ENCODE measurements at regions not wholly inside any gene's neighbourhood (a gene's known extent, or its start where the extent isn't known, plus 50 kb on each side); places are given as distances from the start of the nearest gene placed in this dataset.

DNA sequence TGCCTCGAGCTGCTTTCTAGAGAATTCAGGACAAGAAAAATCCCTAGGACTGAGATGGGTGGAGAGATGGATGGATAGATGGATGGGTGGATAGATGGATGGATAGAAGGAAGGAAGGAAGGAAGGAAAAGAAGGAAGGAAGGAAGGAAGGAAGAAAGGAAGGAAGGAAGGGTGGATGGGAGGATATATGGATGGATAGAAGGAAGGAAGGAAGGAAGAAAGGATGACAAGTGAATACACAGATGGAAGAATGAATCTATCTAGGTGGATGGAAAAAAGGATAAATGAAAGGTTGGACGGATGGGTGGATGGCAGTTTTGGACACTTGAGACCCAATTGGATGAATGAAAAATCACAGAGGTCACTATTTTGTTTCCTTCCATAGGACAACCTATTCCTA, 120.4 kb upstream of the KAZN start:
- H3K27ac ChIP-seq, result no peak overlapping the region
- no peaks in the 10 kb centered on the region for H3K79me2 ChIP-seq (ENCODE audit: low read depth)
- no peaks in the 10 kb centered on the region for H3K4me1 ChIP-seq (replicated peaks; ENCODE audit: insufficient read depth)
- intact Hi-C loops (cut with micrococcal nuclease; ENCODE audit: unreplicated experiment), result no loop called here
- ChIA-PET POLR2A (ENCODE audit: unreplicated experiment) (no interaction called here), CTCF (no interaction called here)
- H3K4me2 ChIP-seq, result no peak overlapping the region
- no peaks in the 10 kb centered on the region for H3K36me3 ChIP-seq (ENCODE audit: low read depth)
- no peaks in the 10 kb centered on the region for H3K9me2 ChIP-seq (ENCODE audit: insufficient read depth)
- H2AFZ ChIP-seq, result no peak overlapping the region
- H4K20me1 ChIP-seq (ENCODE audit: insufficient read depth), result no peaks in the 10 kb centered on the region
- no peak for DNase-seq
- no peak overlapping the region for H3K4me3 ChIP-seq
- H3F3A ChIP-seq (ENCODE audit: insufficient read depth, low read depth), result no peaks in the 10 kb centered on the region
- TF ChIP-seq EZH2 (IDR thresholded peaks at IDR 0.05; ENCODE audit: low read depth) (no peak), CTCF (conservative IDR thresholded peaks at IDR 0.05) (no peak)
- H3K9me3 ChIP-seq (ENCODE audit: insufficient read depth, low read depth), result no peaks in the 10 kb centered on the region
- H3K27me3 ChIP-seq (ENCODE audit: insufficient read depth, low read depth), result no peaks in the 10 kb centered on the region
- BruUV-seq (replicated peaks), result no TSS peak

DNA sequence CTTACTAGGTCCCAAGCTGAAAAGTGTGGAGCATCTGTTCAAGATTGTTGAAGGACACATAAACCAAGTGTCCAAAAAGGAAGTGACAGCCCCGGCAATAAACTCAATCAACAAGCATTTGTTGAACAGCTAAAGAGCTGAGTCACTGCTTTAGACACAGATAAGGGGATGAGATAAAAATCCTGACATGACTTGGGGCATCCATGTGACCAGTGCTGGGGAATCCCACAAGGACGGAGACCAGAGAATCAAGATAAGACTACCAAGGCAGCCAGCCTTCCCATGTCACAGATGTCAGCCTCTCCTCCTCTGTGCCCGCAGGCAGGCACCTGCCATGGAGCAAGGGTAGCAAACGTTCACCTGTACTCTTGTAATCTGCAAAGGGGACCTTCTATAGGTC, 118.6 kb upstream of the KAZN start:
- DNase-seq, result no peak
- Histone ChIP-seq H3K27me3 (ENCODE audit: insufficient read depth, low read depth) (no peaks in the 10 kb centered on the region), H3K4me1 (replicated peaks; ENCODE audit: insufficient read depth) (no peaks in the 10 kb centered on the region), H3K27ac (no peak overlapping the region), H3K4me2 (no peak overlapping the region), H4K20me1 (ENCODE audit: insufficient read depth) (no peaks in the 10 kb centered on the region), H3K9me2 (ENCODE audit: insufficient read depth) (no peaks in the 10 kb centered on the region), H3K4me3 (no peak overlapping the region), H3K36me3 (ENCODE audit: low read depth) (no peaks in the 10 kb centered on the region), H2AFZ (no peak overlapping the region), H3F3A (ENCODE audit: insufficient read depth, low read depth) (no peaks in the 10 kb centered on the region), H3K9me3 (ENCODE audit: insufficient read depth, low read depth) (no peaks in the 10 kb centered on the region), H3K79me2 (ENCODE audit: low read depth) (no peaks in the 10 kb centered on the region)
- POLR2A ChIA-PET (ENCODE audit: unreplicated experiment), result no interaction called here
- intact Hi-C loops (cut with micrococcal nuclease; ENCODE audit: unreplicated experiment), result no loop called here
- no peak for TF ChIP-seq CTCF (conservative IDR thresholded peaks at IDR 0.05)
- no peak for TF ChIP-seq EZH2 (IDR thresholded peaks at IDR 0.05; ENCODE audit: low read depth)
- no TSS peak for BruUV-seq (replicated peaks)
- CTCF ChIA-PET, result no interaction called here

DNA sequence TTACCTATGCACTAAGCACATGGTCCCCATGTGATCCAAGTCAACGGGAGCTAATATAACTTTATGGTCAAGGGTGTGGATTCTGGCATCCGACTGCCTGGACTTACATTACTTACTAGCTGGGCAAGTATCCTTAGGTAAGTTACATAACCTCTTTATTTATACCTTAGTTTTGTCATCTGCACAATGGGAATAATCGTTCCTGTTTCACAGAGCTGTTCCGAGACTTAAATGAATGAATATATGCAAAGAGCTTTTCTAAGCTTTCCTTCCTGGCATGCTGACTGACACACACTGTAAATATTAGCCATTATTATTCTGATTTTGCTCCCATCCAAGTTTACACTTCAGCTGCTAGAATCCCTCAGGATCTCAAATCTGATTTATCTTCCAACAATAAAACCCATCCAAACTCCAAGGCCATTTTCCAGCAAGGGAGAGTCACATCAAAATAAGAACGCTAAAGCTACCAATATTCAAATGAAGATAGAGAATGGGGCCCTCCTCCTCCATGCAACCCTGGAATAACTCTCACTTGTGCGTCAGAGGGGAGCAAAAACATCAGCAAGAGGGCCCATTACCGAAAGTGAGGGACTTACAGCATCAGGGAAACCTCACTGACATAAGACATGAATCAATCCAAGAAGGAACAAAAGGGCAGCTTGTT, 115.6 kb upstream of the KAZN start:
- ChIA-PET POLR2A (ENCODE audit: unreplicated experiment) (no interaction called here), CTCF (no interaction called here)
- Histone ChIP-seq H3K27me3 (ENCODE audit: insufficient read depth, low read depth) (no peaks in the 10 kb centered on the region), H4K20me1 (ENCODE audit: insufficient read depth) (no peaks in the 10 kb centered on the region), H3K4me3 (no peak overlapping the region), H3K36me3 (ENCODE audit: low read depth) (no peaks in the 10 kb centered on the region), H3K9me2 (ENCODE audit: insufficient read depth) (no peaks in the 10 kb centered on the region), H3K4me2 (no peak overlapping the region), H3K9me3 (ENCODE audit: insufficient read depth, low read depth) (no peaks in the 10 kb centered on the region), H3K79me2 (ENCODE audit: low read depth) (no peaks in the 10 kb centered on the region), H3K4me1 (replicated peaks; ENCODE audit: insufficient read depth) (no peaks in the 10 kb centered on the region), H2AFZ (no peak overlapping the region), H3K27ac (no peak overlapping the region), H3F3A (ENCODE audit: insufficient read depth, low read depth) (no peaks in the 10 kb centered on the region)
- no TSS peak for BruUV-seq (replicated peaks)
- no peak for DNase-seq
- no peak for TF ChIP-seq EZH2 (IDR thresholded peaks at IDR 0.05; ENCODE audit: low read depth)
- TF ChIP-seq CTCF (conservative IDR thresholded peaks at IDR 0.05), result no peak
- intact Hi-C loops (cut with micrococcal nuclease; ENCODE audit: unreplicated experiment), result no loop called here

Measured in PC-9 (cell line).